ENCODE measurements at regions not wholly inside any gene's neighbourhood (a gene's known extent, or its start where the extent isn't known, plus 50 kb on each side); places are given as distances from the start of the nearest gene placed in this dataset.
"Not testable (repeated sequence)": the region's sequence is repeated elsewhere in the genome, so short reads cannot be mapped to it uniquely, and the experiment has no call there.

- no peak for FAIRE-seq
Measured at GRCh38 chr10:3971713-3972112, 186.7 kb upstream of the KLF6 start.

GRCh38 chr10:3969876-3970666, 185.1 kb upstream of the KLF6 start:
- no peak for FAIRE-seq

GRCh38 chr10:3968727-3969126, 183.7 kb upstream of the KLF6 start:
- FAIRE-seq, result no peak

GRCh38 chr10:3964516-3964915, 179.5 kb upstream of the KLF6 start:
- FAIRE-seq, result no peak

GRCh38 chr10:3963191-3963673, 178.2 kb upstream of the KLF6 start:
- no peak for FAIRE-seq

GRCh38 chr10:3961082-3961481, 176.1 kb upstream of the KLF6 start:
- no peak for FAIRE-seq

- no peak for FAIRE-seq
Measured at GRCh38 chr10:3960496-3960895, 175.5 kb upstream of the KLF6 start.

GRCh38 chr10:3959370-3960325, 174.6 kb upstream of the KLF6 start:
- no peak for FAIRE-seq

GRCh38 chr10:3958472-3958996, 173.5 kb upstream of the KLF6 start:
- no peak for FAIRE-seq

- no peak for FAIRE-seq
Measured at GRCh38 chr10:3955955-3956617, 171.1 kb upstream of the KLF6 start.

GRCh38 chr10:3955493-3955892, 170.5 kb upstream of the KLF6 start:
- FAIRE-seq, result no peak

GRCh38 chr10:3954615-3955014, 169.6 kb upstream of the KLF6 start:
- FAIRE-seq, result no peak

- FAIRE-seq, result not testable (repeated sequence)
Measured at GRCh38 chr10:3954007-3954406, 169.0 kb upstream of the KLF6 start.

- no peak for FAIRE-seq
Measured at GRCh38 chr10:3951993-3952392, 167.0 kb upstream of the KLF6 start.

- no peak for FAIRE-seq
Measured at GRCh38 chr10:3950676-3951275, 165.8 kb upstream of the KLF6 start.

- FAIRE-seq, result no peak
Measured at GRCh38 chr10:3949711-3950110, 164.7 kb upstream of the KLF6 start.

- no peak for FAIRE-seq
Measured at GRCh38 chr10:3948843-3949242, 163.8 kb upstream of the KLF6 start.

- no peak for FAIRE-seq
Measured at GRCh38 chr10:3946234-3947229, 161.5 kb upstream of the KLF6 start.

GRCh38 chr10:3945026-3945425, 160.0 kb upstream of the KLF6 start:
- FAIRE-seq, result no peak

GRCh38 chr10:3944591-3944990, 159.6 kb upstream of the KLF6 start:
- no peak for FAIRE-seq

GRCh38 chr10:3943695-3944257, 158.8 kb upstream of the KLF6 start:
- FAIRE-seq, result no peak
